ENCODE measurements at regions not wholly inside any gene's neighbourhood (a gene's known extent, or its start where the extent isn't known, plus 50 kb on each side); places are given as distances from the start of the nearest gene placed in this dataset.

- DNase-seq: no peak
These were observed 469.3 kb downstream of the TBC1D22A start for GRCh38 chr22:47231759-47232158.

DNA sequence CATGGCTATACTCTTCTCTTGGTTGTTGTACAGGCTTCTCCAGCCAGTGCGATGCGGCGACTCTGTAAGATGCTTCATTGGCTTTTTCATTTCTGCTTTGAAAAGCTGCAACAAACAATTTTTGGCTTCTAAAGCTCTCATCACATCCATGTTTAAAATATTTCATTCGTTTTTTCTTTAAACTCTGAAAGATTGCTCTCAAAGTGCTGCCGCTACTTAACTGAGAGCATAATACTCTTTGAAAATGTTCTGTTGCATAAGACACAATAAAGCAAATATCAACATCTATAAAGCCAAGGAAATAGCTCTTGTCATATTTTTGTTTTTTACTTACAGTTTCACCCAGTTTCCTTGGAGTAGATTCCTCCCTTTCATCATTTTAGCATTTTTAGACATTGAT is 468.3 kb downstream of the TBC1D22A start:
- DNase-seq: no peak

DNA sequence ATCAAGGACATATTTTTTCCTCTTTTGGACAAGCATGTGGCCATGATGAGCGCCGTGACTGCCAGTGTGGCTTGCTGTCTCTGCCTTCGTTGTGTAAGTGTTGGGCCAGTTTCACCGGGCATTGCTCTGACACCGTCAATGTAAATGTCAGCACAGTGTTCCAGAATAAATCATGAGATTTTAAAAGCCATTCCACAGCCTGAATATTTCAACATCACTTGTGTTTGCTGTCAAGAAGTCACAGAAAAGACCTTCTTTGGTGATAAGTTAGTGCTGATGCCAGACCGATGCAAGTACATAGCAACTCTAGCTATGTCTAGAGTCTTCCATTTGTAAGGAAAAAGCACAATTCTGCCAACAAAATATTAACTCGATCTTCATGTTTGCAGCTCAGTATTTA is 467.8 kb downstream of the TBC1D22A start:
- no peak for DNase-seq

DNA sequence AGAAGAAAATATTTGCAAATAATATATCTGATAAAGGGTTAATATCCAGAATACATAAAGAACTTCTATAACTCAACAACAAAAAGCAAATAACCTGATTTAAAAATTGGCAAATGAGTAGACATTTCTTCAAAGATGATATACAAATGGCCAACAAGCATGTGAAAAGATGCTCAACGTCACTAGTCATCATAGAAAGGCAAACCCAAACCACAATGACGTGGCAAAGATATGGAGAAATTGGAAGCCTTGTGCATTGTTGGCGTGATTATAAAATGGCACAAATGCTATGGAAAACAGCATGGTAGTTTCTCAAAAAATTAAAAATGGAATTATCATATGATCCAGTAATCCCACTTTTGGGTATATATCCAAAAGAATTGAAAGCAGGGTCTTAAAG is 466.3 kb downstream of the TBC1D22A start:
- no peak for DNase-seq

GRCh38 chr22:47225931-47226633 is 463.6 kb downstream of the TBC1D22A start:
- no peak for DNase-seq

DNA sequence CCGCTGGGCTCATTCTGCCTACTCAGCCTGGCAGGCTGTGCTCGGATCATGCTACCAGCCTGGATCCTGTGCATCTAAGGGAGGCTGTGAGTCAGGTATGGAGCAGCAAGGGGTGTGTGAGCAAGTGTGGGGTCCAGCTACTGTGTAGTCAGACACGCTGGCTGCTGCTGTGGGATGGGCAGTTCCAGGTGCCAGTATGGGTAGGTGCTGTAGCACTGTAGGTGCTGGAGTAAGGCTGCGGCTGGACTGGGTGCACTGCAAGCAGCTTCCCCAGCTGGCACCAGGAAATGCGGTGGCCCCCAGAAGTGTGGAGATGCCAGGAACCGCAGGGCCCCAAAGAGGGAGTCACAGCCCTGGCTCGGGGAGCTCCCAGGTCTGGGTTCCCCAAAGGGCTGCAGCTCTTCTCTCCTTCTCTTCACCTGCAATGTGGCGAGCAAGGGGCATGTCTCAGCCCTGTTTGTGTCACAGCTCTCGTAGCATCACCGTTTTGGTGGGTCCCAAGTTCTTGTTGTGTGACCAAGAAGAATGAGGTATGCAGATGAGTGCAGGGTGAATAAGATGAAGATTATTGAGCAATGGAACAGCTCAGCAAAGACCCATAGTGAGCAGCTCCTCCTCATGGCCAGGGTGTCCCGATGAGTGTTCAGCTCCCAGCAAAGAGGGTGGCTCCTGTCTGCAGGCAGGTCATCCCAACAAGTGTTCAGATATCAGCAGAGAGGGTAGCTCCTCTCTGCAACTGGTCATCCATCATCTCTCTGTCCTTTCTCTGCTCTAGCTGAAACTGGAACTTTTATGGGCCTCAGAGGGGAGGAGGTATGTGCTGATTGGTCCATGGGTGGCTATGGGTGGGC is 462.9 kb downstream of the TBC1D22A start:
- DNase-seq: no peak

Data from stimulated activated CD4-positive, alpha-beta T cell treated with anti-CD3 and anti-CD28 coated beads, Interleukin-12 subunit alpha, Interleukin-12 subunit beta, amount 100 ng/mL, for 4 hours (primary cell).